B cell (primary cell): ENCODE measurements at regions not wholly inside any gene's neighbourhood (a gene's known extent, or its start where the extent isn't known, plus 50 kb on each side); places are given as distances from the start of the nearest gene placed in this dataset.

ENCODE experiments used
- ATAC-seq: fragments of 200-7000 bp; cut with Tn5 transposase; one replicate; pipeline ENCODE4 v1.10.0; 2021; ENCODE audit warnings: low read depth, mild to moderate bottlenecking, moderate number of reproducible peaks, moderate library complexity
- CTCF ChIA-PET: fragments of 350-600 bp; sonication (Branson Sonifier 250); formaldehyde crosslinking; loops from one replicate; lab custom pipeline; 2021; ENCODE audit warnings: antibody characterized with exemption, inconsistent platforms; lab: Charles Lee
- POLR2A ChIA-PET: fragments of 350-600 bp; sonication (Branson Sonifier 250); formaldehyde crosslinking; loops from one replicate; lab custom pipeline; 2021; ENCODE audit warnings: antibody characterized with exemption; lab: Charles Lee
- DNase-seq: peaks from one replicate; pipeline ENCODE4 v3.0.0; 2013
- H2AFZ ChIP-seq: 2 replicates; pipeline ENCODE4 v1.6.1; 2012; ENCODE audit warnings: mild to moderate bottlenecking, low read depth, low read length; ENCODE audit not compliant: insufficient read depth, poor library complexity, severe bottlenecking
- H3K27ac ChIP-seq, 2 donors: 1 replicate in 1 of 2; 2 replicates in 1 of 2; pipeline ENCODE4 v1.5.1; 2012 to 2013; ENCODE audit warnings: low read length in 2 of 2, mild to moderate bottlenecking in 2 of 2, moderate library complexity in 1 of 2
- H3K27me3 ChIP-seq, 4 experiments: fragments of 200-600 bp in 1 of 4; sonication (generic) in 1 of 4; replicated peaks in 1 of 4; 1 replicate in 2 of 4; 2 replicates in 2 of 4; pipeline versions ENCODE4 v1.6.1 to v1.7.0; 2013 to 2016; ENCODE audit warnings: low read length in 3 of 4, mild to moderate bottlenecking in 2 of 4, mixed read lengths in 1 of 4, moderate library complexity in 1 of 4; ENCODE audit not compliant: insufficient read depth in 4 of 4, control insufficient read depth in 3 of 4; ENCODE audit errors: control extremely low read depth in 1 of 4
- H3K36me3 ChIP-seq, 2 experiments: replicated peaks in 1 of 2; 1 replicate in 1 of 2; 2 replicates in 1 of 2; pipeline versions ENCODE4 v1.6.1 to v1.7.1; 2013; ENCODE audit warnings: low read length in 1 of 2; ENCODE audit not compliant: insufficient read depth in 2 of 2, control insufficient read depth in 1 of 2; ENCODE audit errors: control extremely low read depth in 1 of 2, extremely low read depth in 1 of 2
- H3K4me1 ChIP-seq, 2 donors: fragments of 200-600 bp in 1 of 2; sonication (generic) in 1 of 2; 1 replicate in 1 of 2; 2 replicates in 1 of 2; pipeline versions ENCODE4 v1.5.1 to v1.6.1; 2013 to 2017; ENCODE audit warnings: low read length in 2 of 2; ENCODE audit not compliant: control insufficient read depth in 2 of 2, insufficient read depth in 2 of 2
- H3K4me2 ChIP-seq: replicated peaks from 2 replicates; pipeline ENCODE3; 2012; ENCODE audit warnings: mild to moderate bottlenecking, low read depth, low read length; ENCODE audit not compliant: poor library complexity, severe bottlenecking
- H3K4me3 ChIP-seq, 5 experiments: fragments of 200-600 bp in 1 of 5; sonication (generic) in 1 of 5; 1 replicate in 3 of 5; 2 replicates in 2 of 5; pipeline versions ENCODE4 v1.5.1 to v1.7.0; 2011 to 2016; ENCODE audit warnings: low read length in 4 of 5, mild to moderate bottlenecking in 4 of 5, low read depth in 2 of 5, control low read depth in 1 of 5, moderate library complexity in 1 of 5; ENCODE audit not compliant: insufficient read depth in 1 of 5; ENCODE audit errors: control extremely low read depth in 1 of 5, extremely low read depth in 1 of 5
- H3K79me2 ChIP-seq: fragments of 200-600 bp; sonication (generic); one replicate; pipeline ENCODE4 v1.6.0; 2016; ENCODE audit warnings: low read length; ENCODE audit not compliant: control insufficient read depth, insufficient read depth
- H3K9ac ChIP-seq: fragments of 200-600 bp; sonication (generic); 2 replicates; pipeline ENCODE4 v1.6.1; 2017; ENCODE audit warnings: mild to moderate bottlenecking, low read length, moderate library complexity
- H3K9me3 ChIP-seq, 3 donors: one replicate each; pipeline versions ENCODE4 v1.6.1 to v1.7.1; 2013; ENCODE audit warnings: low read length in 2 of 3; ENCODE audit not compliant: control insufficient read depth in 2 of 3, insufficient read depth in 1 of 3; ENCODE audit errors: control extremely low read depth in 1 of 3
- H4K20me1 ChIP-seq: 2 replicates; pipeline ENCODE4 v1.6.0; 2012; ENCODE audit warnings: mild to moderate bottlenecking, low read length; ENCODE audit not compliant: insufficient read depth, control insufficient read depth, poor library complexity, severe bottlenecking
- H3K27ac Mint-ChIP-seq: one replicate; pipeline ENCODE4 v1.8.0; 2021; ENCODE audit warnings: mixed read lengths
- H3K27me3 Mint-ChIP-seq: one replicate; pipeline ENCODE4 v1.8.0; 2021; ENCODE audit warnings: mixed read lengths
- H3K4me1 Mint-ChIP-seq: one replicate; pipeline ENCODE4 v1.8.0; 2021; ENCODE audit warnings: mixed read lengths
- H3K4me3 Mint-ChIP-seq: one replicate; pipeline ENCODE4 v1.8.0; 2021; ENCODE audit warnings: mixed read lengths
- H3K9me3 Mint-ChIP-seq: one replicate; pipeline ENCODE4 v1.8.0; 2022; ENCODE audit warnings: mixed read lengths; ENCODE audit not compliant: insufficient read depth
- CTCF ChIP-seq: fragments of 200-600 bp; IDR thresholded peaks from one replicate; pipeline ENCODE4 v1.8.0; 2022; ENCODE audit warnings: antibody characterized with exemption, mild to moderate bottlenecking
- EZH2 ChIP-seq: IDR thresholded peaks from 2 replicates; pipeline ENCODE4 v1.6.1; 2012; ENCODE audit warnings: borderline replicate concordance, low read depth, mild to moderate bottlenecking, moderate library complexity, low read length; ENCODE audit not compliant: insufficient read depth, poor library complexity, severe bottlenecking
- WGBS: methylation state at CpG from one replicate; pipeline ENCODE4 v1.1.5; 2013; ENCODE audit warnings: missing lambda C conversion rate; ENCODE audit not compliant: insufficient coverage; 5-methylcytosine and 5-hydroxymethylcytosine counted together
- intact Hi-C: fragments of 100-400 bp; cut with micrococcal nuclease; formaldehyde crosslinking; loops from one replicate; pipeline ENCODE4 v1.10.0; 2022

GRCh38 chr6:112938650-112939049, 591.5 kb downstream of the RFPL4B start:
- H3K9me3 Mint-ChIP-seq, result no peaks in the 10 kb centered on the region
- intact Hi-C loops, result no loop called here
- no CpG with 5 or more reads among the region's 2 CpGs for WGBS
- H3K4me2 ChIP-seq, result no peak overlapping the region
- no peak overlapping the region for H3K27ac Mint-ChIP-seq
- ChIA-PET POLR2A (no interaction called here), CTCF (no interaction called here)
- no peaks in the 10 kb centered on the region for H3K27me3 ChIP-seq
- H2AFZ ChIP-seq, result no peak overlapping the region
- H3K9ac ChIP-seq, result no peak overlapping the region
- no peak for DNase-seq
- H3K4me1 Mint-ChIP-seq, result no peaks in the 10 kb centered on the region
- H3K79me2 ChIP-seq, result no peaks in the 10 kb centered on the region
- H3K36me3 ChIP-seq, result no peaks in the 10 kb centered on the region
- ATAC-seq, result no peak
- H3K9me3 ChIP-seq, result no peaks in the 10 kb centered on the region
- no peak overlapping the region for H3K4me3 ChIP-seq
- H3K4me1 ChIP-seq, result peaks cover 4 to 12% of the 10 kb centered on the region in 2 donors
- TF ChIP-seq EZH2, result no peak
- TF ChIP-seq CTCF, result no peak
- H3K27ac ChIP-seq, result no peak overlapping the region
- no peaks in the 10 kb centered on the region for H3K27me3 Mint-ChIP-seq
- no peaks in the 10 kb centered on the region for H4K20me1 ChIP-seq
- no peak overlapping the region for H3K4me3 Mint-ChIP-seq

- no peak overlapping the region for H3K4me3 Mint-ChIP-seq
- Histone ChIP-seq H2AFZ (no peak overlapping the region), H3K79me2 (no peaks in the 10 kb centered on the region), H3K27ac (no peak overlapping the region), H3K4me1 (peaks cover 4 to 12% of the 10 kb centered on the region in 2 donors), H4K20me1 (no peaks in the 10 kb centered on the region), H3K9ac (no peak overlapping the region), H3K4me2 (no peak overlapping the region), H3K36me3 (no peaks in the 10 kb centered on the region), H3K9me3 (no peaks in the 10 kb centered on the region), H3K4me3 (no peak overlapping the region), H3K27me3 (no peaks in the 10 kb centered on the region)
- no peaks in the 10 kb centered on the region for H3K27me3 Mint-ChIP-seq
- H3K4me1 Mint-ChIP-seq, result no peaks in the 10 kb centered on the region
- intact Hi-C loops, result no loop called here
- no peak overlapping the region for H3K27ac Mint-ChIP-seq
- TF ChIP-seq CTCF (no peak), EZH2 (no peak)
- no CpG with 5 or more reads among the region's 1 CpG for WGBS
- DNase-seq (no peak), ATAC-seq (no peak)
- ChIA-PET POLR2A (no interaction called here), CTCF (no interaction called here)
- no peaks in the 10 kb centered on the region for H3K9me3 Mint-ChIP-seq
Measured at GRCh38 chr6:112939563-112939962, 592.4 kb downstream of the RFPL4B start.
